NCI-H2196 (cell line): ENCODE measurements at regions not wholly inside any gene's neighbourhood (a gene's known extent, or its start where the extent isn't known, plus 50 kb on each side); places are given as distances from the start of the nearest gene placed in this dataset.
"Not testable (repeated sequence)": the region's sequence is repeated elsewhere in the genome, so short reads cannot be mapped to it uniquely, and the experiment has no call there.

ENCODE experiments used
- DNase-seq: peaks from one replicate; lab custom pipeline; 2025; ENCODE audit not compliant: unreplicated experiment; lab: John Stamatoyannopoulos, UW

DNA sequence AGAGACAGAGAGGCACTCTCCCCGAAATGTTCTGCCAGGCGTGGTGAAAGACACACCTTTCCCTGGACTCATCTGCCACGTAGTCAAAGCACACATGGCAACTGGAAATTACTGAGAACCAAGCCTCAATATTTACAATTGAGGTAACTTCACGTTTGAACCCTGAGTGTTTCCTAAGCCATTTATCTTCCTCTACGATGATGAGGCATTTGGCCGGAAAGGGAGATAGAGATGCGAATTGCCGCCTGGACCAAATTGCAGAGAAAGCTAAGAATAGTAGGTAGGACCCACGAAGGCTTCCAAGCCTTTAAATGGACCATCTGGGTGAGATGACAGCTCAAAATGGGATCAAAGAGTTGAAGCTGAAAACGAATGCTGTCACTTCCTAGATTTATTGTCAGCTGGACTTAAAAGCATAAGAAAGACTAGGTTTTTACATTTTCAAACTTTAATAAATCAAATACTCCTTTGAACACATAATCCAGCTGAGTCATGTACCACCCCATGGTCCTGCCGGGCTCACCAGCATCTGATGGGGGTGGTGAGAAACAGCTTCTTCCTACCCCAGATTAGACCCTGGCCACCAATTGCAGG lies 135.6 kb upstream of the LYZL2 start:
- DNase-seq = no peak

DNA sequence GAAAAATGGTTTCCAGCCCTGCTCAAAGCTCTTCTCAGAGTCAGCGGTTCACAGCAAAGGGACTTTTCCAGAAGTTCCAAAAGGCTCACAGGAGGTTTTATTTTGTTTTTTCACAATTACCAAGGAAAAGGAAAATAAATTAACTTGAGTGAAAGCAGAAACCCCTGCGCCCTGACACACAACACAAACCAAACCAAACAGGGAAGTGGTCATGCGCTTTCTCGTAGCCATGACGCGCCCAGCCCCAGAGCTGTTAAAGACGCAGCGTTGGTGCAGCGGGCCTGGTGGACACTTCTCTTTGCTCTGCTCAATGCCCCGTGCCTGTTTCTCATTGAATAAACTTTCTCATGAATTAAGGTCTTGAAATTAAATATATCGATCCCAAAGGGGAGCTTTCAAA lies 134.4 kb upstream of the LYZL2 start:
- DNase-seq = no peak

DNA sequence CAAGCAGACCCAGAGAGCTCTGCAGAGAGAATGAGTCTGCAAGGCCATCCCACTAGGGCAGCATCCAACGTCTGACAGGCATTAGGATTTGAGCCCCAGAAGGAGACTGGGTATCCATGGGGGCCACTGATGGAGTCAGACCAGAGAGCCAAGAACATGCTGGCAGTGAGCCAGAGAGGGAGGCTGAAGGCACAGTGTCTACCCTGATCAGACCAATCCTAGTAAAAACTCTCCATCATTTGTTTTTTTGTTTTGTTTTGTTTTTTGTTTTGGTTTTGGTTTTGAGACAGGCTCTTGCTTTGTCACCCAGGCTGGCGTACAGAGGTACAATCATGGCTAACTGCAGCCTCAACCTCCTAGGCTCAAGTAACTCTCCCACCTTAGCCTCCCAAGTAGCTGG lies 133.1 kb upstream of the LYZL2 start:
- no peak for DNase-seq

DNA sequence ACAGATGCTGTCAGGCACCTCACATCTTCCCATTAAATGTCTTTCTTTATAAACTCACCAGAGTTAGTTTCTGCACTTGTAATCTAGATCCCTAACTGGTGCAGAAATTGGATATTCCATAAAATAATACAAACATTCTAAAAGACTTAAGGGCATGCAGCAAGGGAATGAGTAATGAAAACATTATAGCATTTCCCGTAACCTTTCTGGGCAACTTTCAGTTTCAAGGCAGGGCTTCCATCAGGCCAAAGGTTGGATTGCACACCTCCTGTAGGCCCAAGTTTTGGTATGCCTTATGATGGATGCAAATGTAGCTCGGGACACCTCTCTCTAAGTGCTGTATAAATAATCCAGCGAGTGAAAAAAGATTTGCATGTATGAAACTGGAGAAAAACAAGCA lies 129.9 kb upstream of the LYZL2 start:
- DNase-seq = no peak

DNA sequence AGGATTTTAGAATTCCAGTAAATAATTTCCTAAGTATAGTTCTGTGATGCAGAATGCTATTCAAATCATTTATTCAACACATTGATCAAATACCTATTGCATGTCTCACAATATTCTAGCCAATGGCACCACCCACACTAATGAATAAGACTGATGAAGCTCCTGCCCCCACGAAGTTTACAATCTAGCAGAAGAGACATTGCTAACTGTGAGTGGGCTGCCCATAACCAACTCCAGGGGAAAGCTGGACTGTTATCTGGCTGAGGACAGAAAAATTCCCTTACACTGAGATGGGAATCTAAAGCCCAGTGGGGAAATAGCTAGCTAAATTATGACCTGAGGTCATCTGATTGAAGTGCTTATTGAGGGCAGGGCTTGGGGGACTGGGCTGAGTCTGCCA lies 128.8 kb upstream of the LYZL2 start:
- no peak for DNase-seq

DNA sequence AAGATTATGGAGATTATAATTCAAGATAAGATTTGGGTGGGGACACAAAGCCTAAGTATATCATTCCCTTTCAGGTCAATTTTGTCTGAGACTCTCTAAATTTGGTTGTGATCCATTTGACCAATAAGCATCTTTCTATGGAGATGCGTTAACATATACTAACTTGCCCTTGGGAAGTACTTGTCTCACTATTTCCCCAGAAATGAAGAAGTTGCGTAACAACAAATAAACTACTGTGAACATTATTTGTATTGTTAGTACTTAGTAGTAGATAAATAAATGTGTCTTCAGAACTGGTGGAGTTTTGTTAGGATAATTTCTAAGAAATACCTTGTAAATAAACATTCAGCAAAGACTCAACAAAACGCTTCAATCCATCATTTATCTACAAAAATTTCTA lies 127.3 kb upstream of the LYZL2 start:
- DNase-seq = no peak

DNA sequence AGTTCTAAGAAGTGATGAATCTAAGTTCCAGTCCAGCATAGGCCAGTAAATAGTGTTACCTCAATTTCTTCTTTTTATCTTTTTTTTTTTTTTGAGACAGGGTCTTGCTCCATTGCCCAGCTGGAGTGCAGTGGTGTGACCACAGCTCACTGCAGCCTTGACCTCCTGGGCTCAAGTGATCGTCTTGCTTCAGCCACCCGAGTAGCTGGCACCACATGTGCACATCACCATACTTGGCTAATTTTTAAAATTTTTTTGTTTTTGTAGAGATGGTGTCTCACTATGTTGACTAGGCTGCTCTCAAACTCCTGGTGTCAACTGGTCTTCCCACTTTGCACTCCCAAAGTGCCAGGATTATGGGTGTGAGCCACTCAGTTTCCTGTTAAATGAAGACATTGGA lies 126.6 kb upstream of the LYZL2 start:
- no peak for DNase-seq

DNA sequence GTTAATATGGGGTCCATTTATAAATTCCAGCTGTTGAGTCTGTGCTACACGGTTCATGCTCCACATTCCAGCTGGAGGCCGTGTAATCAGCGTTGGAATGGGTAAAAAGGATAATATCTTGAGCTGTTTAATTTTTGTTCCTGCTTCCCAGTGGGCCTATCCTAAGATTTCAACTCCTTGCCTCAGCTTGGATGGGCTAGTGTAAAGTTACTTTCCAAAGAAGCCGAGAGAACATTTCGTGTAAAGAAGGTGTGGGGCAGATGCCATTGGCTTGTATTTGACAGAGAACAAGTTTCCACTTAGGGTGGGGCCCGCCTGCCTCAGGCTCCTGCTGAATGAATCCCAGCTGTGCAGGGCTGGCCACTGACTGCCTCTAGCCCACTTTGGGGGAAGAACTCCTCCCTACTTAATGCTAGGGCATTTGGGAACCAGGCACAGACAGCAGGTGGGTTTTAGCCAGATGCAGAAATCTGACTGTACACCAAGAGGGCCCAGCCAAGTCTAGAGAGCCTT lies 125.9 kb upstream of the LYZL2 start:
- DNase-seq = no peak

DNA sequence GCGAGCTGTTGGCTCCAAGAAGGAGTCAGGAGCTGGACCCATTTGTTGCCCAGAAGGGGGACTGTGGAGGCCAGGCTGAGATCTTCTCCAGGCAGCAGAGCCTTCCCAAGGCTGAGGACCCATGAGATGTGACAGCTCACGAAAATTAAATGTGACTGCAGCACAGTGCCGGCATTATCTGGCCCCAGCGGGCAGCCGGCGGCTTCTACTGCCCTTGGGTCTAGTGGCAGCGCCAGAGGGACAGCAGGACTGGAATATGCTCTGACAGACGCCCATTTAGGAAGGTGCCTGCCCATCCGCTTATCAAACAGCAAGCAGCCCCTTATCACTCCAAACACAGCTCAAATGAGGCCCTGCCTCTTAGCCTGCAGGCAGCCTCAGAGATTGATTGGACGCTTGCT lies 122.9 kb upstream of the LYZL2 start:
- DNase-seq = no peak

DNA sequence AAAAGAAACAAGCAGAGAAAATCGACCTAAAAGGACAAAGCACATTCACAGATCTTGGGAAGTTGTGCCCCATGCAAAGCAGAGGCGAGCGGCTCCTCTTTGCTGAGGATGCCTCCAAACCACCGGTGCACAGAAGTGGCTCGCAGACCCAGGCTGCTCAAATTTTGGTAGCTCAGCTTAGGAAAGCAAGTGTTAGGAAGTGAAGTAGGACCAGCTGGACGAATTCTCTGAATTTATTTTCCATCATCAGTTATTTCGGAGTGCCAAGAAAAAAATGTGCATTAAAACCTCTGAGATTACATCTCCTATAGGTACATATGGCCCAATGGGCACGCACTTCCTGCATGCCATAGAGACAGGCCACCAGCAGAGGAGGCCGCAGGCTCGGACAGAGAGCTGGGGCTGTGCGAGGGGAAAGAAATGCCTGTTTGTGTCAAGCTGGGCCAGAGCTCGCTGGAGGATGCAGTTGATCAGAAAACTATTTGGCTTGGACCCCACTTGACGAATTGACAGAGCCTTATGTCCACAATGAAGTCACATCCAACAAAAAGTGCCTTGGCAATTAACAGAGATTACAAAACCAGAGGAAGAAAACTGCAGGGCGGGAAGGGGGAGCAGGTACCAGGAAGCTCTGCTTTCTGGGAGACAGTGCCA lies 122.3 kb upstream of the LYZL2 start:
- DNase-seq = peak; percentile 48

DNA sequence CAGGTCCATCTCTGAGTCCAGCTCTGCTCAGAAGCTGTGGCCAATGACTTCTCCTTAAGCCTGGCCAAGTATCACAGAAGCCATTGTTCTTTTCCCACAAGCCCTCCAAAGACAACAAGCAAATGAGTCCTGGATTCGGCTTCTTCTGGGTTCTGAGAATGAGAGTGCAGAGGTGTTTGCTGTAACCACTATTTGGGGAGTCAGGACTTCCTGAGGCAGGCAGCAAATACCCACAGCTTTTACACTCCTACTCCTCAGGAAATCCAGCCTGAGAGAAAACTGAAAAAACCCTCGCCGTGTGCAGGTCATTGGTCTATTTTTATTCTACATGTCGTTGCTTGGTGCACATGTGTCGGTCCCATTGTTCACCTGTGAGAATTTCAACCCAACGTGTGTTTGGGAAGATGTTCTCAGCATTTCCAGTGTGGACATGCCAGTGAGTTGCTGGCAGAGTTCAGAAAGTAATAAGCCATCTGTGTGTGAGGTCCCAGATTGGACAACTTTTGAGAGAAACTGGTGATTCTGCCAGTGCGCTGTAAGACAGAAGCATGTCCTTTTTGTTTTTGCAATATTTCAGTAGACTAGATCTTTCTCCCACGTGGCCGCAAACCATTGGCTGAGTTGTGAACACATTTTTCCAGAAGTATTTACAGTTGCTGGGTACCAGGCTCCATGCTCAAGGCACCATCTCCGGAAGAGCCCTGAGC lies 121.6 kb upstream of the LYZL2 start:
- DNase-seq = no peak

DNA sequence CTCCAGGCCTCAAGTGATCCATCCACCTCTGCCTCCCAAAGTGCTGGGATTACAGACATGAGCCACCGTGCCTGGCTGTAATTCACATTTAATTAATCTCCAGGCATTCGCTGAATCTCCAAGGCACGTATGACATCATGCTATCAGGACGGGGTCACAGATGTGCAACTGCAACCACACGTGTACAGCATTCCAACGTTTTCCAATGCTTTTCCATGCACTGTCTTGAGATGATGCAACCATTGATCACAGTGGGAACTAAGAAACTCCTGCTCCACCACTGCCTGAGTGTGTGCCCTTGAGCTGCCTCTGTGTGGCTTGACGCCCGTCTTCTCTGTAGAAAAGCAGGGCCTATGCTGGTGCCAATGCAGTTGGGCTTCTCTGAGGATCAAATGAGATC lies 119.8 kb upstream of the LYZL2 start:
- no peak for DNase-seq

DNA sequence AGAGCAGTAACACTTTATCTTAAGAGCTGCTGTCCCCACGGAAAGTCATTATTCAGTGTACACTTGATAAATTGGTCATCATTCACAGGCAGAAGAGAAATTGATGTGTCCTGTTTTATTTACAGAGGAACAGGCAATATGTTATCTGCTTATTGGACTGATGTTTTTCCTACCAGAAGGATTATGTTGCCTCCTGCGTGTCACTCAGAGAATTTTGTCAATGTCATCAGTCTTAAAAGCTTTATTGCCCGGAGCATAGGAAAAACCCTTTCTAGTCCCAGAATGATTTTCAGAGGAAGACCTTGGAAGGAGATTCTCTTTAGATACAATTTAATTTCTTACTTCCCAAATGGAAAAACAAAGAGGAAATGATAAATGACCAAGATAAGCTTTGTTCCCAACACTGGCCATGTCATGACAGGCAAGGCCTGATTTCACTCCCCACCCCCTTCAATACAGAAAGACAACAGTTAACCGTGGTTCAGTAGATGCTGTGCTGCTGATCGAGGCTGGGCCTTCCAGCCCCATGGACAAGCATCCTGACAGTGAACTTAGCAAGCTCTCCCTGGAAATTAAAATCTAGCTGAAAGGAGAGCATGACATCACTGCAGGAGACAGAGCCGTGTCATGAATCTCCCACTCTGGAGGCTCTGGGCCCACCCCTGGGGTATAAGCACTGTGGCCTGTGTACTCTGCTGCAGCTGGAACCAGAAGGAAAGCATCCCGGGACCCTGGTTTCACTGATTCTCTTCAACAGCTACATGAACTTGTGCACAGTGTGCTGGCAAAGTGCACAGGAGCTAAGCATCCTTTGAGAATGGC lies 118.8 kb upstream of the LYZL2 start:
- DNase-seq = no peak

DNA sequence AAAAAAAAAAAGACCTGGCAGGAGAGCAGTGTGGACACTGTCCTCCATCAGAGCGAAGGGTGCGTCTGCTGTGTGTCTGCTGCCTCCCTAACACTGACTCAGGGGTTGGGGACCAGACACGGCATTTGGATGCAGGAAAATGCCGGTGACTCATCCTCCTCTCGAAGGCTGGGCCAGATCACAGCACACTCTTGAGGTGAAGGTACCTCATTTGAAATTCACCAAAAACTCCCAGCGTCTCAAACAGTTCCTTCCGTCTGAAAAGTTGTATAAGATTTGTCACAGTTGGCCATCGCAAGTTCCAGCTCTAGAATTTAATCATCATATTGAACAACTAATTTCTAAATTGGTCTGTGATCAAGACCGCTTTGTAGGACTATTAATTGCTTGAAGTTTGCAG lies 118.1 kb upstream of the LYZL2 start:
- no peak for DNase-seq

DNA sequence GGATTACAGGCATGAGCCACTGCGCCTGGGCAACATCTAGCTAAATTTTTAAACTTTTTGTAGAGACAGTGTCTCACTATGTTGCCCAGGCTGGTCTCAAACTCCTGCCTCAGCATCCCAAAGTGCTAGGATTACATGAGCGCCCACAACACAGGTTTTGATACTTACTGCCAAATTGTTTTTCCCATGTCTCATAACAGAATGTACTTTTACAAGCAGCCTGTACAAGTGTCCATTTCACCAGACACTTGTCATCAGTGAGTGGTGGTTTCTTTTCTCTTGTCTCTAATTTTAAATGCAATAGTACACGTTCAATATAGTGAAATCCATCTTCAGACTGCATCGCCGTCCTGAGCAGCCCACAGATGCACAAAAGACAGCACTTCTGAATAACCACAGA lies 116.4 kb upstream of the LYZL2 start:
- no peak for DNase-seq

DNA sequence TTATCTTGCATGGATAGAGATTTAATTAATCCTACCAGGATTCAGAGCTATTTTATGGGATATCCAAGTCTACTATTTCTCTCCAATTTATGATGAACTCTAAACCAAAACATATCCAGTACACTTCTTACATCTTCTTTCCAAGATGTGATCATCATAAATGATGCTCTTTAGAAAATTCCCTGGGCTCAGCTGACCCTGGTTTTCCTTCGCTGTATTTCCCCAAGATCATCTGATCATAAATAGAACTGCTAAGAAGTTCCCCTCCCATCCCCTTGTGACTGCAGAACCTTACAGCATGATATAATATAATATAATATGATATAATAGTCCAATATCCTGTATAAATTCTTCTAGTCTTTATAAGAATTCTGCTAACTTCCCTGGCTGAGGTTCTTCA lies 114.6 kb upstream of the LYZL2 start:
- no peak for DNase-seq

DNA sequence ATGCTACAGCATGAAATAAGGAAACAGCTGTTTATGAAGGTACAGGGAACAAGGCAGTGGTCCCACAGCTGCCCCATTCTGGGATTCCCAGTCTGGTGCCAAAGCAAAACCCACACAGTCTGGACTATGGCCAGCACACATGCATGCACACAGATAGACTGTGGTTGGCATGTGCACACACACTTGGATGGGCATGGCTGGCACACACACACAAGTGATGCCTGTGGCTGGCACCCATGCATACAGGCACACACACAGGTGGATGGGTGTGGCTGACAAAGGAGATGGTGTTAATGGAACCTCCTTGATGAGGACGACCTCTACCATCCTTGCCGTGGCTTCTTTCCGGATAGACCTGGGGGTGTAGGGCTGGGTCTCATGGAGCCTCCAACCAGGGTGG lies 114.0 kb upstream of the LYZL2 start:
- no peak for DNase-seq

DNA sequence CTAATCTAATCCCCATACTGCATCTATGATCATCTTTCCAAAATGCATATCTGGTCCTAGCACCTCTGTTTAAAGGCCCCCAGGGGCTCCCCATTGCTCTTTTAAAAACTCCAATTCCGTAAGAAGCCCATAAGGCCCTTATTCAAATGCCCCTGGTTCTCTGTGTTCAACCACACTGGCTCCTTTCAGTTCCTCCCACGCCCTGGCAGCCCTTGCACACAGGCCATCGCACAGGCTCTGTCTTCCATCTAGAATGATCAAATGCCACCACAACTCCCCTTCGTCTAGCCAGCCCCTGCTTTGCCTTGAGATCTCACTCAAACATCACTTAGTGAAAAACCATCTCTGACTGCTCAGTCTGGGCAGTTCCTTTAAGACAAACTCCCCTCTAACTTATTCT lies 112.9 kb upstream of the LYZL2 start:
- DNase-seq = no peak

DNA sequence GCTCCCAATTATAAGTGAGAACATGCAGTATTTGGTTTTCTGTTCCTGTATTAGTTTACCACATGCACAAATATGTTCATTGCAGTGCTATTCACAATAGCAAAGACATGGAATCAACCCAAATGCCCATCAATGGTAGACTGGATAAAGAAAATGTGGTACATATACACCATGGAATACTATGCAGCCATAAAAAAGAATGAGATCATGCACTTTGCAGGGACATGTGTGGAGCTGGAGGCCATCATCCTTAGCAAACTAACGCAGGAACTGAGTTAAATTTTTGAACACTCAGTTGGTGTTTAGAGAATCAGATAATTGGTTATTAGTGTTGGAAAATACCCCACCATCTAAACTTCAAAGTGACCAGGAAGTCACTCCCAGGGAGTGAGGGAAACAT lies 111.2 kb upstream of the LYZL2 start:
- DNase-seq = not testable (repeated sequence)

DNA sequence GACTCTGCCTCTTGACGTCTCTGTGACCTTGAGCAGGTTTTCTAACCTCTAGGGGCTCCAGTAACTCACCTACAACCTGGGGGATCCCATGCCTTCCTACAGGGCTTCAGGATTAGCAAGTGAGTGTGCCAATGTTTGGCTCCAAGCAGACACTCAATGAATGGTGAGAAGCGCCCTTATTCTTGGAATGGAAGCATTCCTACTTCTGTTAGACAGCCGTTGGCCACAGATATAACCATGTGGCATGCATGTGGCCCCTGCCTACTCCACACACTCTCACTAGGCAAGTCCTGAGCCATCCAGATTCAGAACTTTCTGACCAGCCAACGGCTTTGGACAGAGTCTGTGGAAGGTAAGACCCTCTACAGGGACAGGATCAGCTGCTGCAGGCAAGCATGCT lies 108.9 kb upstream of the LYZL2 start:
- DNase-seq = no peak

DNA sequence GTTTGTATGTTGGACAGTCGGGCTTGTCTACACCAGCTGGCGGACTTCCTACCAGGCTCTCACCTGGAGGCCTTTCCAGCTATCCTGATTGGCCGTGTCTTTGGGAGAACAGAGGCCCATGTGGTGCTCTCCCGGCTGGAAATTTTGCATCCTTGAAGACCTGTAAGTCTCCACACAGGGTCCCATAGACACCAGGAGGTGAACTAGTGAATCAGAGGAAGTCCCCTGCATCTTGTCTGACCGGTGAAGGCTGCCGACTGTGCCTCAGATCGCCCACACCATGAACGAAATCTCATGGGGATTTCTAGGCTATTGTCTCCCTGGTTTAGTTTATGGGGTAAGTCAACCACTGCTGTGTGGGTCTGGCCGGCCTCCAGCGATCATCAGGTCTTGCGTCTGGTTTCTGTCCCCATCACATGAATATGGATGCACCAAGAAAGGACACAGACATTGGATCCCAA lies 108.4 kb upstream of the LYZL2 start:
- no peak for DNase-seq
